Activated CD8-positive, alpha-beta T cell treated with anti-CD3 and anti-CD28 coated beads, Interleukin-2, amount 10 ng/mL, durations not matched to agents 7 days and 5 days (primary cell): ENCODE measurements at regions not wholly inside any gene's neighbourhood (a gene's known extent, or its start where the extent isn't known, plus 50 kb on each side); places are given as distances from the start of the nearest gene placed in this dataset.
A peak's percentile ranks its signal among the peaks of the same experiment; 100 is the strongest.

ENCODE experiments used
- ATAC-seq: fragments of 150-1000 bp; cut with Tn5 transposase; one replicate; pipeline ENCODE4 v1.10.0; 2021; ENCODE audit warnings: moderate library complexity
- CTCF ChIA-PET: fragments of 350-600 bp; sonication (Branson Sonifier 250); formaldehyde crosslinking; loops from one replicate; lab custom pipeline; 2021; ENCODE audit warnings: antibody characterized with exemption; lab: Charles Lee
- POLR2A ChIA-PET: fragments of 350-600 bp; sonication (Branson Sonifier 250); formaldehyde crosslinking; loops from one replicate; lab custom pipeline; 2021; ENCODE audit warnings: antibody characterized with exemption; lab: Charles Lee
- DNase-seq: peaks from one replicate; pipeline ENCODE4 v3.0.0-alpha.2; 2020
- H3K27ac Mint-ChIP-seq: one replicate; pipeline ENCODE4 v1.8.0; 2021; ENCODE audit warnings: mild to moderate bottlenecking, mixed read lengths
- H3K27me3 Mint-ChIP-seq: one replicate; pipeline ENCODE4 v1.8.0; 2021; ENCODE audit warnings: low read depth, mixed read lengths
- H3K36me3 Mint-ChIP-seq: one replicate; pipeline ENCODE4 v1.8.0; 2021; ENCODE audit warnings: low read depth, mixed read lengths
- H3K4me1 Mint-ChIP-seq: one replicate; pipeline ENCODE4 v1.8.0; 2021; ENCODE audit warnings: low read depth, mixed read lengths
- H3K4me3 Mint-ChIP-seq: one replicate; pipeline ENCODE4 v1.8.0; 2021; ENCODE audit warnings: mild to moderate bottlenecking, mixed read lengths
- H3K9me3 Mint-ChIP-seq: one replicate; pipeline ENCODE4 v1.8.0; 2022; ENCODE audit warnings: mixed read lengths; ENCODE audit not compliant: insufficient read depth

- Mint-ChIP-seq H3K4me1 (peaks cover 19% of the 10 kb centered on the region), H3K27ac (no peak overlapping the region), H3K36me3 (no peaks in the 10 kb centered on the region), H3K9me3 (no peaks in the 10 kb centered on the region), H3K4me3 (no peak overlapping the region), H3K27me3 (peaks cover 8% of the 10 kb centered on the region)
- DNase-seq: no peak
- POLR2A ChIA-PET: no interaction called here
- CTCF ChIA-PET: interaction anchor here (1.1 to 8.4 kb wide), 6 partner anchors 29 to 511 kb away, joined by 3 to 273 read pairs (median 8); no protein-coding TSS in a partner anchor
- ATAC-seq: no peak
Measured at GRCh38 chr1:93815366-93816110, 63.5 kb downstream of the DNTTIP2 start.

- no peak for ATAC-seq
- H3K4me3 Mint-ChIP-seq: no peak overlapping the region
Measured at GRCh38 chr1:93814795-93815340, 64.1 kb downstream of the DNTTIP2 start.

GRCh38 chr1:93814059-93814794, 64.8 kb downstream of the DNTTIP2 start:
- H3K4me3 Mint-ChIP-seq: no peak overlapping the region
- peak; percentile 71 for DNase-seq
- no peak overlapping the region for H3K27ac Mint-ChIP-seq
- H3K27me3 Mint-ChIP-seq: no peaks in the 10 kb centered on the region
- peak; percentile 72 for ATAC-seq
- CTCF ChIA-PET: interaction anchor here (0.6 to 8.4 kb wide), 31 partner anchors 9 to 510 kb away, joined by 3 to 273 read pairs (median 4); partner anchors contain the start of gene BCAR3
- H3K4me1 Mint-ChIP-seq: peaks cover 19% of the 10 kb centered on the region
- H3K9me3 Mint-ChIP-seq: no peaks in the 10 kb centered on the region
- POLR2A ChIA-PET: interaction anchor here (1.1 kb wide), 2 partner anchors 41 to 184 kb away, joined by 3 read pairs; no protein-coding TSS in a partner anchor
- no peaks in the 10 kb centered on the region for H3K36me3 Mint-ChIP-seq

More at GRCh38 chr1:93814795-93815340, 64.1 kb downstream of the DNTTIP2 start:
- Mint-ChIP-seq H3K36me3 (no peaks in the 10 kb centered on the region), H3K27me3 (peaks cover 3% of the 10 kb centered on the region), H3K9me3 (no peaks in the 10 kb centered on the region), H3K27ac (no peak overlapping the region), H3K4me1 (peaks cover 19% of the 10 kb centered on the region)
- CTCF ChIA-PET: interaction anchor here (0.8 to 8.4 kb wide), 14 partner anchors 13 to 510 kb away, joined by 3 to 273 read pairs (median 4); no protein-coding TSS in a partner anchor
- POLR2A ChIA-PET: interaction anchor here (1.1 kb wide), 1 partner anchor 184 kb away, joined by 3 read pairs; no protein-coding TSS in a partner anchor
- no peak for DNase-seq

- Mint-ChIP-seq H3K4me1 (peaks cover 13% of the 10 kb centered on the region), H3K9me3 (peaks cover 4% of the 10 kb centered on the region), H3K4me3 (no peak overlapping the region), H3K27ac (no peak overlapping the region), H3K27me3 (no peaks in the 10 kb centered on the region), H3K36me3 (no peaks in the 10 kb centered on the region)
- ATAC-seq (no peak), DNase-seq (no peak)
- CTCF ChIA-PET: interaction anchor here (0.9 to 8.4 kb wide), 13 partner anchors 8 to 508 kb away, joined by 3 to 273 read pairs (median 6); partner anchors contain the start of gene BCAR3
- POLR2A ChIA-PET: interaction anchor here (1.1 kb wide), 1 partner anchor 40 kb away, joined by 3 read pairs; no protein-coding TSS in a partner anchor
Measured at GRCh38 chr1:93813076-93813475, 65.9 kb downstream of the DNTTIP2 start.

- no peaks in the 10 kb centered on the region for H3K36me3 Mint-ChIP-seq
Measured at GRCh38 chr1:93811326-93812065, 67.5 kb downstream of the DNTTIP2 start.

GRCh38 chr1:93810316-93810715, 68.7 kb downstream of the DNTTIP2 start:
- Mint-ChIP-seq H3K27ac (no peak overlapping the region), H3K27me3 (peaks cover 9% of the 10 kb centered on the region), H3K36me3 (no peaks in the 10 kb centered on the region), H3K9me3 (peaks cover 5% of the 10 kb centered on the region), H3K4me3 (no peak overlapping the region), H3K4me1 (no peaks in the 10 kb centered on the region)
- DNase-seq: no peak
- ChIA-PET CTCF (interaction anchor here (0.9 kb wide), 1 partner anchor 181 kb away, joined by 3 read pairs; no protein-coding TSS in a partner anchor), POLR2A (no interaction called here)
- no peak for ATAC-seq

More at GRCh38 chr1:93811326-93812065, 67.5 kb downstream of the DNTTIP2 start:
- H3K27ac Mint-ChIP-seq: no peak overlapping the region
- H3K4me3 Mint-ChIP-seq: no peak overlapping the region
- ATAC-seq: no peak
- peaks cover 5% of the 10 kb centered on the region for H3K9me3 Mint-ChIP-seq
- H3K27me3 Mint-ChIP-seq: peaks cover 2% of the 10 kb centered on the region
- ChIA-PET POLR2A (no interaction called here), CTCF (interaction anchor here (0.7 to 8.4 kb wide), 3 partner anchors 33 to 180 kb away, joined by 3 to 273 read pairs (median 5); no protein-coding TSS in a partner anchor)
- no peaks in the 10 kb centered on the region for H3K4me1 Mint-ChIP-seq
- DNase-seq: no peak

- no peak overlapping the region for H3K4me3 Mint-ChIP-seq
- DNase-seq (no peak), ATAC-seq (no peak)
- H3K27ac Mint-ChIP-seq: no peak overlapping the region
- H3K27me3 Mint-ChIP-seq: peaks cover 9% of the 10 kb centered on the region
- H3K36me3 Mint-ChIP-seq: no peaks in the 10 kb centered on the region
- ChIA-PET CTCF (interaction anchor here (1.8 kb wide), 1 partner anchor 180 kb away, joined by 6 read pairs; no protein-coding TSS in a partner anchor), POLR2A (no interaction called here)
- peaks cover 5% of the 10 kb centered on the region for H3K9me3 Mint-ChIP-seq
- no peaks in the 10 kb centered on the region for H3K4me1 Mint-ChIP-seq
Measured at GRCh38 chr1:93808871-93809270, 70.1 kb downstream of the DNTTIP2 start.

GRCh38 chr1:93807311-93807930, 71.6 kb downstream of the DNTTIP2 start:
- DNase-seq (no peak), ATAC-seq (no peak)
- ChIA-PET POLR2A (no interaction called here), CTCF (no interaction called here)
- Mint-ChIP-seq H3K4me1 (no peaks in the 10 kb centered on the region), H3K9me3 (peaks cover 5% of the 10 kb centered on the region), H3K27ac (no peak overlapping the region), H3K36me3 (no peaks in the 10 kb centered on the region), H3K27me3 (peaks cover 9% of the 10 kb centered on the region), H3K4me3 (no peak overlapping the region)

- peaks cover 9% of the 10 kb centered on the region for H3K27me3 Mint-ChIP-seq
- CTCF ChIA-PET: interaction anchor here (0.9 to 1.4 kb wide), 3 partner anchors 9 to 174 kb away, joined by 3 to 5 read pairs (median 4); no protein-coding TSS in a partner anchor
- no peaks in the 10 kb centered on the region for H3K4me1 Mint-ChIP-seq
- POLR2A ChIA-PET: no interaction called here
- DNase-seq: no peak
- ATAC-seq: no peak
- H3K9me3 Mint-ChIP-seq: peaks cover 5% of the 10 kb centered on the region
- no peak overlapping the region for H3K4me3 Mint-ChIP-seq
- no peak overlapping the region for H3K27ac Mint-ChIP-seq
- H3K36me3 Mint-ChIP-seq: no peaks in the 10 kb centered on the region
Measured at GRCh38 chr1:93805027-93805610, 73.9 kb downstream of the DNTTIP2 start.

GRCh38 chr1:93804412-93804811, 74.6 kb downstream of the DNTTIP2 start:
- Mint-ChIP-seq H3K4me3 (no peak overlapping the region), H3K4me1 (no peaks in the 10 kb centered on the region), H3K27ac (no peak overlapping the region), H3K27me3 (peaks cover 9% of the 10 kb centered on the region), H3K36me3 (no peaks in the 10 kb centered on the region), H3K9me3 (peaks cover 5% of the 10 kb centered on the region)
- POLR2A ChIA-PET: no interaction called here
- no peak for ATAC-seq
- DNase-seq: no peak
- CTCF ChIA-PET: interaction anchor here (1.1 to 1.4 kb wide), 2 partner anchors 9 to 12 kb away, joined by 4 to 5 read pairs; no protein-coding TSS in a partner anchor
